ENCODE measurements at regions not wholly inside any gene's neighbourhood (a gene's known extent, or its start where the extent isn't known, plus 50 kb on each side); places are given as distances from the start of the nearest gene placed in this dataset.

DNA sequence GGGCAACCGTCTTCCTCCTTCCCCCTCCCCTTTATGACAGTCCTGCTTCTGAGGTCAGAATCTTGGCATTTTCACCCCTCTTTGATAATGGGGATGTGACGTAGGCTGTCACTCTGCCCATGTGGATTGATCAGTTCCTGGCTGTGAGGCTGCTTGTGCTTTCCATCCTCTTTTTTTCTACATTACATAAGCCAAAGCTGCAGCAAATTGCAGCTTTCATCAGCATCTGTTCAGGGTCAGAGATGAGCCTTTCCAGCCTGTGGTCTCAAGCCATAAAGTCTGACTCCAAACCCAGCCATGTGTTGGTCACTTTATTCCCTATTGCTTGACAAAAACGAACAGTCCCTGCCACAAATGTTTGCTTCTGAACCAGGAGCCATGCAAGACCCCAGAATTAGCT is 535.1 kb downstream of the CDH11 start:
- H3K4me3 ChIP-seq (ENCODE audit: low read length) = peak overlapping the region; percentile 8
- no peaks in the 10 kb centered on the region for H3K9me3 ChIP-seq (ENCODE audit: low read length)
- peak overlapping the region; percentile 70 for H3K27ac ChIP-seq (ENCODE audit: low read length)
- H3K4me2 ChIP-seq (ENCODE audit: low read length) = no peak overlapping the region
- TF ChIP-seq RAD21 (conservative IDR thresholded peaks at IDR 0.05) (peak; percentile 39), EZH2 (IDR thresholded peaks at IDR 0.05; ENCODE audit: borderline replicate concordance, insufficient read depth, low read length, poor library complexity, severe bottlenecking) (no peak), TAF1 (IDR thresholded peaks at IDR 0.05; ENCODE audit: low read depth) (no peak), POLR2AphosphoS5 (IDR thresholded peaks at IDR 0.05) (peak; percentile 55), MXI1 (conservative IDR thresholded peaks at IDR 0.05; ENCODE audit: poor library complexity, severe bottlenecking) (no peak), EP300 (conservative IDR thresholded peaks at IDR 0.05; ENCODE audit: poor library complexity, severe bottlenecking) (peak; percentile 68), SMC3 (conservative IDR thresholded peaks at IDR 0.05; ENCODE audit: poor library complexity) (peak; percentile 31)
- TF ChIP-seq, protein P1, sequence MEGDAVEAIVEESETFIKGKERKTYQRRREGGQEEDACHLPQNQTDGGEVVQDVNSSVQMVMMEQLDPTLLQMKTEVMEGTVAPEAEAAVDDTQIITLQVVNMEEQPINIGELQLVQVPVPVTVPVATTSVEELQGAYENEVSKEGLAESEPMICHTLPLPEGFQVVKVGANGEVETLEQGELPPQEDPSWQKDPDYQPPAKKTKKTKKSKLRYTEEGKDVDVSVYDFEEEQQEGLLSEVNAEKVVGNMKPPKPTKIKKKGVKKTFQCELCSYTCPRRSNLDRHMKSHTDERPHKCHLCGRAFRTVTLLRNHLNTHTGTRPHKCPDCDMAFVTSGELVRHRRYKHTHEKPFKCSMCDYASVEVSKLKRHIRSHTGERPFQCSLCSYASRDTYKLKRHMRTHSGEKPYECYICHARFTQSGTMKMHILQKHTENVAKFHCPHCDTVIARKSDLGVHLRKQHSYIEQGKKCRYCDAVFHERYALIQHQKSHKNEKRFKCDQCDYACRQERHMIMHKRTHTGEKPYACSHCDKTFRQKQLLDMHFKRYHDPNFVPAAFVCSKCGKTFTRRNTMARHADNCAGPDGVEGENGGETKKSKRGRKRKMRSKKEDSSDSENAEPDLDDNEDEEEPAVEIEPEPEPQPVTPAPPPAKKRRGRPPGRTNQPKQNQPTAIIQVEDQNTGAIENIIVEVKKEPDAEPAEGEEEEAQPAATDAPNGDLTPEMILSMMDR (IDR thresholded peaks at IDR 0.05; ENCODE audit: poor library complexity, severe bottlenecking) = no peak
- TF ChIP-seq, protein P2, sequence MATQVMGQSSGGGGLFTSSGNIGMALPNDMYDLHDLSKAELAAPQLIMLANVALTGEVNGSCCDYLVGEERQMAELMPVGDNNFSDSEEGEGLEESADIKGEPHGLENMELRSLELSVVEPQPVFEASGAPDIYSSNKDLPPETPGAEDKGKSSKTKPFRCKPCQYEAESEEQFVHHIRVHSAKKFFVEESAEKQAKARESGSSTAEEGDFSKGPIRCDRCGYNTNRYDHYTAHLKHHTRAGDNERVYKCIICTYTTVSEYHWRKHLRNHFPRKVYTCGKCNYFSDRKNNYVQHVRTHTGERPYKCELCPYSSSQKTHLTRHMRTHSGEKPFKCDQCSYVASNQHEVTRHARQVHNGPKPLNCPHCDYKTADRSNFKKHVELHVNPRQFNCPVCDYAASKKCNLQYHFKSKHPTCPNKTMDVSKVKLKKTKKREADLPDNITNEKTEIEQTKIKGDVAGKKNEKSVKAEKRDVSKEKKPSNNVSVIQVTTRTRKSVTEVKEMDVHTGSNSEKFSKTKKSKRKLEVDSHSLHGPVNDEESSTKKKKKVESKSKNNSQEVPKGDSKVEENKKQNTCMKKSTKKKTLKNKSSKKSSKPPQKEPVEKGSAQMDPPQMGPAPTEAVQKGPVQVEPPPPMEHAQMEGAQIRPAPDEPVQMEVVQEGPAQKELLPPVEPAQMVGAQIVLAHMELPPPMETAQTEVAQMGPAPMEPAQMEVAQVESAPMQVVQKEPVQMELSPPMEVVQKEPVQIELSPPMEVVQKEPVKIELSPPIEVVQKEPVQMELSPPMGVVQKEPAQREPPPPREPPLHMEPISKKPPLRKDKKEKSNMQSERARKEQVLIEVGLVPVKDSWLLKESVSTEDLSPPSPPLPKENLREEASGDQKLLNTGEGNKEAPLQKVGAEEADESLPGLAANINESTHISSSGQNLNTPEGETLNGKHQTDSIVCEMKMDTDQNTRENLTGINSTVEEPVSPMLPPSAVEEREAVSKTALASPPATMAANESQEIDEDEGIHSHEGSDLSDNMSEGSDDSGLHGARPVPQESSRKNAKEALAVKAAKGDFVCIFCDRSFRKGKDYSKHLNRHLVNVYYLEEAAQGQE (IDR thresholded peaks at IDR 0.05; ENCODE audit: borderline replicate concordance) = no peak
- H3F3A ChIP-seq (ENCODE audit: insufficient read depth, low read length, poor library complexity, severe bottlenecking) = no peaks in the 10 kb centered on the region
- no peaks in the 10 kb centered on the region for H4K20me1 ChIP-seq (ENCODE audit: insufficient read depth)
- no peaks in the 10 kb centered on the region for H3K79me2 ChIP-seq (replicated peaks; ENCODE audit: insufficient read depth, low read length)
- H2AFZ ChIP-seq (ENCODE audit: low read depth, low read length) = peak overlapping the region; percentile 32
- no peaks in the 10 kb centered on the region for H3K27me3 ChIP-seq (ENCODE audit: insufficient read depth, low read depth, low read length)
- H3K36me3 ChIP-seq (ENCODE audit: insufficient read depth, low read length) = no peaks in the 10 kb centered on the region
- H3K9ac ChIP-seq (ENCODE audit: low read length) = peak overlapping the region; percentile 41
- H3K9me2 ChIP-seq (ENCODE audit: insufficient read depth, low read length) = no peaks in the 10 kb centered on the region

DNA sequence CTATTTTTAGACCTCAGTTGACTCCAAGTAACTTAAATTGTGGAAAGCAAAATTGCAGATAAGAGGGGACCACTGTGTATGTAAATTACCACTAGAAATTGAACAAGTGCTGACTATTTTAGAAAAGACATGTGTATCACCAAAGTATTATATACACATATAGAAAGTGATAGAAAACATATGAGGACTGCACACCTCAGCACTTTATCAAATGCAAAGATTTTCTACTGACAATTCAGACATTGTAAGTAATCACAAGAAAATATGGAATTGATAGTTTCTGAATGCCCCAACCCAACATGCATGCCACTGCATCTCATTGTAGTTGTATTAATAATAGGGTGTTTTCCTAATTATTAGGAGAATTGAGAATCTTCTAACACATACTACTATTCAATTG is 536.5 kb downstream of the CDH11 start:
- no peaks in the 10 kb centered on the region for H3K9me2 ChIP-seq (ENCODE audit: insufficient read depth, low read length)
- no peak overlapping the region for H3K27ac ChIP-seq (ENCODE audit: low read length)
- H3F3A ChIP-seq (ENCODE audit: insufficient read depth, low read length, poor library complexity, severe bottlenecking) = no peaks in the 10 kb centered on the region
- H3K4me2 ChIP-seq (ENCODE audit: low read length) = no peak overlapping the region
- TF ChIP-seq POLR2AphosphoS5 (IDR thresholded peaks at IDR 0.05) (no peak), RAD21 (conservative IDR thresholded peaks at IDR 0.05) (no peak), SMC3 (conservative IDR thresholded peaks at IDR 0.05; ENCODE audit: poor library complexity) (no peak), TAF1 (IDR thresholded peaks at IDR 0.05; ENCODE audit: low read depth) (no peak), MXI1 (conservative IDR thresholded peaks at IDR 0.05; ENCODE audit: poor library complexity, severe bottlenecking) (no peak), EZH2 (IDR thresholded peaks at IDR 0.05; ENCODE audit: borderline replicate concordance, insufficient read depth, low read length, poor library complexity, severe bottlenecking) (no peak), EP300 (conservative IDR thresholded peaks at IDR 0.05; ENCODE audit: poor library complexity, severe bottlenecking) (no peak)
- TF ChIP-seq, protein P2 (IDR thresholded peaks at IDR 0.05; ENCODE audit: borderline replicate concordance) = no peak
- TF ChIP-seq, protein P1 (IDR thresholded peaks at IDR 0.05; ENCODE audit: poor library complexity, severe bottlenecking) = no peak
- no peak overlapping the region for H3K4me3 ChIP-seq (ENCODE audit: low read length)
- no peaks in the 10 kb centered on the region for H3K79me2 ChIP-seq (replicated peaks; ENCODE audit: insufficient read depth, low read length)
- no peaks in the 10 kb centered on the region for H3K36me3 ChIP-seq (ENCODE audit: insufficient read depth, low read length)
- H3K9me3 ChIP-seq (ENCODE audit: low read length) = no peaks in the 10 kb centered on the region
- no peak overlapping the region for H2AFZ ChIP-seq (ENCODE audit: low read depth, low read length)
- no peaks in the 10 kb centered on the region for H3K27me3 ChIP-seq (ENCODE audit: insufficient read depth, low read depth, low read length)
- H4K20me1 ChIP-seq (ENCODE audit: insufficient read depth) = no peaks in the 10 kb centered on the region
- H3K9ac ChIP-seq (ENCODE audit: low read length) = no peak overlapping the region
